ENCODE measurements at regions not wholly inside any gene's neighbourhood (a gene's known extent, or its start where the extent isn't known, plus 50 kb on each side); places are given as distances from the start of the nearest gene placed in this dataset.

- DNase-seq (ENCODE audit: low read depth) = no peak
- H3K4me3 ChIP-seq (ENCODE audit: low read depth, low read length) = no peak overlapping the region
- TF ChIP-seq, protein P1, sequence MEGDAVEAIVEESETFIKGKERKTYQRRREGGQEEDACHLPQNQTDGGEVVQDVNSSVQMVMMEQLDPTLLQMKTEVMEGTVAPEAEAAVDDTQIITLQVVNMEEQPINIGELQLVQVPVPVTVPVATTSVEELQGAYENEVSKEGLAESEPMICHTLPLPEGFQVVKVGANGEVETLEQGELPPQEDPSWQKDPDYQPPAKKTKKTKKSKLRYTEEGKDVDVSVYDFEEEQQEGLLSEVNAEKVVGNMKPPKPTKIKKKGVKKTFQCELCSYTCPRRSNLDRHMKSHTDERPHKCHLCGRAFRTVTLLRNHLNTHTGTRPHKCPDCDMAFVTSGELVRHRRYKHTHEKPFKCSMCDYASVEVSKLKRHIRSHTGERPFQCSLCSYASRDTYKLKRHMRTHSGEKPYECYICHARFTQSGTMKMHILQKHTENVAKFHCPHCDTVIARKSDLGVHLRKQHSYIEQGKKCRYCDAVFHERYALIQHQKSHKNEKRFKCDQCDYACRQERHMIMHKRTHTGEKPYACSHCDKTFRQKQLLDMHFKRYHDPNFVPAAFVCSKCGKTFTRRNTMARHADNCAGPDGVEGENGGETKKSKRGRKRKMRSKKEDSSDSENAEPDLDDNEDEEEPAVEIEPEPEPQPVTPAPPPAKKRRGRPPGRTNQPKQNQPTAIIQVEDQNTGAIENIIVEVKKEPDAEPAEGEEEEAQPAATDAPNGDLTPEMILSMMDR (conservative IDR thresholded peaks at IDR 0.05; ENCODE audit: low read depth, low read length) = no peak
Measured at GRCh38 chr3:176554264-176554663, 643.0 kb downstream of the TBL1XR1 start.

DNA sequence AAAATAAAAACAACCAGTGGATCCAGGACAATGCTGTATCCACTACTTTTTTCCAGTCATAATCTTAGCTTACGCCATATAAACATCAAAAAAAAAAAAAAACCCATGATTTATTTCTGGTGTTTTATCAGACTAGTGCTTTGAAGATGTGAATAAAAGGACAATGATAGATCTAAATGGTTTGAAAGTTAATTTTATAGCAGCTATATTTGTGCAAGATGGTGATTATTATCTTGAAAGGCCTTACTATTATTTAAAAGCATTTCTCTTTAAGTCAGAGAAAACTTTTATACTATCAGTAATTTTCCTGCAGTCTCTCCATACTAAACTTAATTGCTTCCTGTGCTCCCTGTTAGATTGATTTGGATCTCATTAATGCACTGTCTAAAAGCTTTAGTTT is 670.3 kb downstream of the TBL1XR1 start:
- no peak overlapping the region for H3K4me3 ChIP-seq (ENCODE audit: low read depth, low read length)
- TF ChIP-seq, protein P1 (conservative IDR thresholded peaks at IDR 0.05; ENCODE audit: low read depth, low read length) = no peak
- DNase-seq (ENCODE audit: low read depth) = no peak

GRCh38 chr3:176526225-176526624 is 671.1 kb downstream of the TBL1XR1 start:
- DNase-seq (ENCODE audit: low read depth) = no peak
- H3K4me3 ChIP-seq (ENCODE audit: low read depth, low read length) = no peak overlapping the region
- TF ChIP-seq, protein P1 (conservative IDR thresholded peaks at IDR 0.05; ENCODE audit: low read depth, low read length) = no peak

GRCh38 chr3:176523114-176523513 is 674.2 kb downstream of the TBL1XR1 start:
- DNase-seq (ENCODE audit: low read depth) = no peak
- TF ChIP-seq, protein P1 (conservative IDR thresholded peaks at IDR 0.05; ENCODE audit: low read depth, low read length) = no peak
- H3K4me3 ChIP-seq (ENCODE audit: low read depth, low read length) = no peak overlapping the region

GRCh38 chr3:176522436-176522835 is 674.8 kb downstream of the TBL1XR1 start:
- H3K4me3 ChIP-seq (ENCODE audit: low read depth, low read length) = no peak overlapping the region
- TF ChIP-seq, protein P1 (conservative IDR thresholded peaks at IDR 0.05; ENCODE audit: low read depth, low read length) = no peak
- DNase-seq (ENCODE audit: low read depth) = no peak

DNA sequence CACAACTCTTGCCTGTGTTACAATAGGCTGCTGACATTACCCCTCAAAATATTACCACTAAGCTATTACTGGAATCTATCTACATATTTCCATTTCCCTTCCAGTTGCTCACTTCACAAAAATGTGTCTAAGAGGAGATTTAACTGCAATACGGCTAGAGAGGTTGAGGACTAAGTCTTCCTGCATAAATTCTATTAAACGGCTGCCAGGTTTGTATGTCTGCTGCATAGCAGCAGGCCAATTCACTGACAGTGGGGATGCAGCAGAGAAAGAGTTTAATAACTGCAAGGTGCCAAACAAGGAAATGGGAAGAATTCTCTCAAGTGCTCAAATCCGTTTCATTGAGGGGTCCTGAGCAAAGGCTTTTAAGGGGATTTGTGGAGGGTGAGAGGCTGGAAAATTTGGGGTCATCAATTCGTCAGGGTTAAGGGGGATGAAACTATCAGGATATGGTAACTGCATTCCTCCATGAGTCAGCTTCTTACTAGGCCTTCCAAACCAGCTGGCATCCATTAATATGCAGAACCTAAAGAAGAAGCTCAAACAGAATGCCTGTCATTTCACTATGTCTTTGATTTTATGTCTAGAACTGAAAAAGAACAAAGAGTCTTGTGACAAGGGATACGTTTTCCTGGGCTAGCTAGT is 675.6 kb downstream of the TBL1XR1 start:
- DNase-seq (ENCODE audit: low read depth) = no peak
- H3K4me3 ChIP-seq (ENCODE audit: low read depth, low read length) = no peak overlapping the region
- TF ChIP-seq, protein P1 (conservative IDR thresholded peaks at IDR 0.05; ENCODE audit: low read depth, low read length) = no peak

GRCh38 chr3:176514297-176514696 is 683.0 kb downstream of the TBL1XR1 start:
- peak; percentile 1 for DNase-seq (ENCODE audit: low read depth)
- H3K4me3 ChIP-seq (ENCODE audit: low read depth, low read length) = no peak overlapping the region
- TF ChIP-seq, protein P1 (conservative IDR thresholded peaks at IDR 0.05; ENCODE audit: low read depth, low read length) = peak; percentile 56
